ENCODE measurements at regions not wholly inside any gene's neighbourhood (a gene's known extent, or its start where the extent isn't known, plus 50 kb on each side); places are given as distances from the start of the nearest gene placed in this dataset.

GRCh38 chr9:118882684-118883083 lies 486.6 kb downstream of the BRINP1 start:
- no peak overlapping the region for H3K56ac ChIP-seq (ENCODE audit: insufficient read length, low read depth, low read length)
- no peak overlapping the region for H4K91ac ChIP-seq (ENCODE audit: insufficient read length, low read depth, low read length)
- H3K18ac ChIP-seq (ENCODE audit: insufficient read length, low read depth, low read length), result no peak overlapping the region
- no peak overlapping the region for H2BK15ac ChIP-seq (ENCODE audit: low read depth, low read length)
- no peak overlapping the region for H3K14ac ChIP-seq (ENCODE audit: insufficient read depth, low read length)
- no peaks in the 10 kb centered on the region for H3K23me2 ChIP-seq (ENCODE audit: insufficient read length, low read depth, low read length, poor library complexity, severe bottlenecking)
- no peaks in the 10 kb centered on the region for H3K79me1 ChIP-seq (ENCODE audit: insufficient read depth, low read depth, low read length, poor library complexity, severe bottlenecking)
- no peaks in the 10 kb centered on the region for H3K27me3 ChIP-seq (ENCODE audit: insufficient read depth, low read length)
- H4K20me1 ChIP-seq (ENCODE audit: control insufficient read depth, insufficient read depth, insufficient read length), result no peaks in the 10 kb centered on the region
- Mint-ChIP-seq H3K4me1 (no peaks in the 10 kb centered on the region; a peak in 1 of 4 replicates), H3K27me3 (ENCODE audit: low read depth) (no peaks in the 10 kb centered on the region), H3K27ac (no peak overlapping the region), H3K9me3 (no peaks in the 10 kb centered on the region), H3K4me3 (no peak overlapping the region), H3K36me3 (ENCODE audit: insufficient read depth in 1 of 3, low read depth in 3 of 3) (no peaks in the 10 kb centered on the region)
- no peak overlapping the region for H4K5ac ChIP-seq (ENCODE audit: insufficient read length, low read depth, low read length)
- no peak overlapping the region for H2BK12ac ChIP-seq (ENCODE audit: insufficient read length, low read depth, low read length)
- H3K4me2 ChIP-seq (ENCODE audit: insufficient read depth, insufficient read length, low read length), result no peak overlapping the region
- no peak overlapping the region for H2AFZ ChIP-seq (ENCODE audit: low read length)
- H3K27ac ChIP-seq (ENCODE audit: insufficient read length, low read depth, low read length), result no peak overlapping the region
- H3K4me1 ChIP-seq (ENCODE audit: insufficient read depth, low read length), result no peaks in the 10 kb centered on the region; the same call in 1 of the 2 replicates
- no peak overlapping the region for H2BK20ac ChIP-seq (ENCODE audit: low read depth, low read length, poor library complexity, severe bottlenecking)
- H2AK5ac ChIP-seq (ENCODE audit: insufficient read length, low read length), result no peak overlapping the region
- no peak overlapping the region for H3K4ac ChIP-seq (ENCODE audit: low read depth, low read length)
- DNase-seq, result no peak
- no CpG with 5 or more reads among the region's 4 CpGs for WGBS (ENCODE audit: extremely low coverage, insufficient read length, low lambda C conversion rate)
- no peaks in the 10 kb centered on the region for H3K79me2 ChIP-seq (ENCODE audit: insufficient read depth, low read length)
- H3K9me3 ChIP-seq (ENCODE audit: control insufficient read depth, low read depth, low read length), result no peaks in the 10 kb centered on the region
- TF ChIP-seq CTCF (conservative IDR thresholded peaks at IDR 0.05), result no peak
- no peak overlapping the region for H2BK5ac ChIP-seq (ENCODE audit: insufficient read length, low read length)
- H3T11ph ChIP-seq (ENCODE audit: low read length), result no peak overlapping the region
- H3K9ac ChIP-seq (ENCODE audit: extremely low read depth, insufficient read length, low read length), result no peak overlapping the region
- no peak overlapping the region for H2BK120ac ChIP-seq (ENCODE audit: low read depth, low read length, poor library complexity, severe bottlenecking)
- no peak overlapping the region for H4K8ac ChIP-seq (replicated peaks; ENCODE audit: insufficient read length, low read depth, low read length)
- H3K23ac ChIP-seq (ENCODE audit: insufficient read length, low read depth, low read length), result no peak overlapping the region

All from H9 (cell line).